ENCODE measurements at regions not wholly inside any gene's neighbourhood (a gene's known extent, or its start where the extent isn't known, plus 50 kb on each side); places are given as distances from the start of the nearest gene placed in this dataset.

DNA sequence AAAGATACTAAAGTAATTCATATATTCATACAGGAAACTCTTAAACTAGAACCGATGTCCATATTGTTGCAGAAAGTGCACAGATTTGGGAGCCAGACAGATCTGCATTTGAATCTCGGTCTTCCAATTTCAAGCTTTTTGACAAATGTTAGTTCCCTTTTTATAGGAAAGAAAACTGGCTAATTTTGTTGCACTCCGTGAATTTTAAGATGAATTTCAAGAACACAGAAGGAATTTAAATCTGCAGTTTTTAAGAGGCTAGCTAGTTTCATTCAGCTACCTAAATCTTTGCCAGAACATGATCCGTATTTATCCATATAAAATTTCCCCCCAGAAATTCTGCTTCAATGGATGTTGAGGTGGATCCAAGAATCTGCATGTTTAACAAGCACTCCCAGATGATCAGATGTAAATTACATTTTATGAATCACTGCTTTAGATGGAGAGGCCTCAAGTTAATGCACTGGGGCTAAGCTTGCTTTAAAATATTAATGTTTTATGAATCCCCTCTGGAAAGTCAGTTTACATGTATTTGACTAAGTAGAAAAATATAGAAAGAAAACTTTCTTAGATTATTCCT, 1296.3 kb upstream of the CADM2 start:
- Histone ChIP-seq H3K36me3 (ENCODE audit: control insufficient read depth, insufficient read depth, low read length) (no peaks in the 10 kb centered on the region), H3K4me2 (ENCODE audit: extremely low read depth, insufficient read depth, low read length) (no peak overlapping the region), H3K9me3 (ENCODE audit: control insufficient read depth, insufficient read depth, low read depth, low read length) (no peaks in the 10 kb centered on the region), H2AFZ (ENCODE audit: low read length) (no peak overlapping the region), H3K27ac (ENCODE audit: insufficient read depth, low read length) (no peak overlapping the region), H3K4me3 (replicated peaks in 1 of 4; ENCODE audit: control extremely low read depth in 1 of 4, insufficient read depth in 1 of 4, low read depth in 3 of 4, low read length in 4 of 4) (no peak overlapping the region), H3K4me1 (ENCODE audit: control insufficient read depth, extremely low read depth, insufficient read depth, low read length) (no peaks in the 10 kb centered on the region), H3K79me2 (ENCODE audit: control insufficient read depth, insufficient read depth, low read length) (no peaks in the 10 kb centered on the region), H3K9ac (ENCODE audit: insufficient read depth, low read length) (no peak overlapping the region), H4K20me1 (ENCODE audit: control insufficient read depth, extremely low read depth, insufficient read depth, low read length) (no peaks in the 10 kb centered on the region), H3K27me3 (ENCODE audit: control insufficient read depth, insufficient read depth, low read length) (no peaks in the 10 kb centered on the region)
- DNase-seq (ENCODE audit: low read depth in 2 of 2): no peak
- TF ChIP-seq EZH2 (IDR thresholded peaks at IDR 0.05; ENCODE audit: low read length, missing control alignments): no peak
- TF ChIP-seq CTCF (conservative IDR thresholded peaks at IDR 0.05 in 1 of 2, IDR thresholded peaks at IDR 0.05 in 1 of 2; ENCODE audit: low read depth in 1 of 2, low read length in 2 of 2): no peak

- no peaks in the 10 kb centered on the region for H3K27me3 ChIP-seq (ENCODE audit: control insufficient read depth, insufficient read depth, low read length)
- no peaks in the 10 kb centered on the region for H3K9me3 ChIP-seq (ENCODE audit: control insufficient read depth, insufficient read depth, low read depth, low read length)
- no peak for DNase-seq (ENCODE audit: low read depth in 2 of 2)
- TF ChIP-seq EZH2 (IDR thresholded peaks at IDR 0.05; ENCODE audit: low read length, missing control alignments) (no peak), CTCF (conservative IDR thresholded peaks at IDR 0.05 in 1 of 2, IDR thresholded peaks at IDR 0.05 in 1 of 2; ENCODE audit: low read depth in 1 of 2, low read length in 2 of 2) (no peak)
- no peaks in the 10 kb centered on the region for H4K20me1 ChIP-seq (ENCODE audit: control insufficient read depth, extremely low read depth, insufficient read depth, low read length)
- H3K79me2 ChIP-seq (ENCODE audit: control insufficient read depth, insufficient read depth, low read length): no peaks in the 10 kb centered on the region
- H3K27ac ChIP-seq (ENCODE audit: insufficient read depth, low read length): no peak overlapping the region
- no peak overlapping the region for H2AFZ ChIP-seq (ENCODE audit: low read length)
- no peak overlapping the region for H3K9ac ChIP-seq (ENCODE audit: insufficient read depth, low read length)
- no peak overlapping the region for H3K4me2 ChIP-seq (ENCODE audit: extremely low read depth, insufficient read depth, low read length)
- no peak overlapping the region for H3K4me3 ChIP-seq (replicated peaks in 1 of 4; ENCODE audit: control extremely low read depth in 1 of 4, insufficient read depth in 1 of 4, low read depth in 3 of 4, low read length in 4 of 4)
- no peaks in the 10 kb centered on the region for H3K4me1 ChIP-seq (ENCODE audit: control insufficient read depth, extremely low read depth, insufficient read depth, low read length)
- no peaks in the 10 kb centered on the region for H3K36me3 ChIP-seq (ENCODE audit: control insufficient read depth, insufficient read depth, low read length)
Measured at GRCh38 chr3:83670416-83670815, 1288.4 kb upstream of the CADM2 start.

- Histone ChIP-seq H3K4me1 (ENCODE audit: control insufficient read depth, extremely low read depth, insufficient read depth, low read length) (no peaks in the 10 kb centered on the region), H3K9ac (ENCODE audit: insufficient read depth, low read length) (no peak overlapping the region), H3K27me3 (ENCODE audit: control insufficient read depth, insufficient read depth, low read length) (no peaks in the 10 kb centered on the region), H3K36me3 (ENCODE audit: control insufficient read depth, insufficient read depth, low read length) (no peaks in the 10 kb centered on the region), H2AFZ (ENCODE audit: low read length) (no peak overlapping the region), H3K9me3 (ENCODE audit: control insufficient read depth, insufficient read depth, low read depth, low read length) (no peaks in the 10 kb centered on the region), H3K27ac (ENCODE audit: insufficient read depth, low read length) (no peak overlapping the region), H4K20me1 (ENCODE audit: control insufficient read depth, extremely low read depth, insufficient read depth, low read length) (no peaks in the 10 kb centered on the region), H3K4me3 (replicated peaks in 1 of 4; ENCODE audit: control extremely low read depth in 1 of 4, insufficient read depth in 1 of 4, low read depth in 3 of 4, low read length in 4 of 4) (no peak overlapping the region), H3K4me2 (ENCODE audit: extremely low read depth, insufficient read depth, low read length) (no peak overlapping the region), H3K79me2 (ENCODE audit: control insufficient read depth, insufficient read depth, low read length) (no peaks in the 10 kb centered on the region)
- no peak for TF ChIP-seq EZH2 (IDR thresholded peaks at IDR 0.05; ENCODE audit: low read length, missing control alignments)
- TF ChIP-seq CTCF (conservative IDR thresholded peaks at IDR 0.05 in 1 of 2, IDR thresholded peaks at IDR 0.05 in 1 of 2; ENCODE audit: low read depth in 1 of 2, low read length in 2 of 2): no peak
- DNase-seq (ENCODE audit: low read depth in 2 of 2): no peak
Measured at GRCh38 chr3:83683937-83684598, 1274.7 kb upstream of the CADM2 start.

All from fibroblast of lung (primary cell).